H1 (cell line): ENCODE measurements at regions not wholly inside any gene's neighbourhood (a gene's known extent, or its start where the extent isn't known, plus 50 kb on each side); places are given as distances from the start of the nearest gene placed in this dataset.

Experiments
- CTBP2 ChIP-seq: IDR thresholded peaks from 2 replicates; pipeline ENCODE4 v1.7.0; 2011; ENCODE audit warnings: borderline replicate concordance, mild to moderate bottlenecking, moderate library complexity, mixed read lengths, low read length; ENCODE audit not compliant: insufficient read depth, insufficient read length
- POLR2AphosphoS5 ChIP-seq: IDR thresholded peaks from 2 replicates; pipeline ENCODE4 v1.6.1; 2011; ENCODE audit warnings: low read depth, low read length
- SIN3A ChIP-seq, 2 experiments: IDR thresholded peaks in 1 of 2; conservative IDR thresholded peaks in 1 of 2; 2 replicates each; pipeline ENCODE4 v1.6.1; 2011 to 2012; ENCODE audit warnings: low read length in 2 of 2, improper control_type of control experiment in 1 of 2, low read depth in 1 of 2, mild to moderate bottlenecking in 1 of 2

GRCh38 chr22:48692734-48693376, 1134.8 kb downstream of the BRD1 start (continued):
- TF ChIP-seq SIN3A (conservative IDR thresholded peaks at IDR 0.05 in 1 of 2, IDR thresholded peaks at IDR 0.05 in 1 of 2; ENCODE audit: low read depth in 1 of 2, low read length in 2 of 2), result no peak
- TF ChIP-seq CTBP2, result no peak
- no peak for TF ChIP-seq POLR2AphosphoS5
